SK-N-MC (cell line): ENCODE measurements at regions not wholly inside any gene's neighbourhood (a gene's known extent, or its start where the extent isn't known, plus 50 kb on each side); places are given as distances from the start of the nearest gene placed in this dataset.

Source experiments
- DNase-seq: peaks from one replicate; pipeline ENCODE4 v3.0.0-alpha.2; 2011; ENCODE audit warnings: low read depth, low spot score
- H3K27ac ChIP-seq: fragments of 200-600 bp; sonication (generic); 2 replicates; pipeline ENCODE4 v1.5.1; 2016; ENCODE audit warnings: mixed run types
- H3K36me3 ChIP-seq: fragments of 200-600 bp; sonication (generic); 2 replicates; pipeline ENCODE4 v1.6.1; 2017; ENCODE audit warnings: antibody characterized with exemption, low read length, mixed read lengths; ENCODE audit not compliant: insufficient read depth
- H3K4me3 ChIP-seq: fragments of 200-600 bp; sonication (generic); 2 replicates; pipeline ENCODE4 v1.5.1; 2016
- H3K9ac ChIP-seq: fragments of 200-600 bp; sonication (generic); 2 replicates; pipeline ENCODE4 v1.8.0; 2017; ENCODE audit warnings: mixed run types, mixed read lengths; ENCODE audit not compliant: insufficient read length
- H3K9me3 ChIP-seq: fragments of 200-600 bp; sonication (generic); 2 replicates; pipeline ENCODE4 v1.6.1; 2017; ENCODE audit warnings: low read depth, mild to moderate bottlenecking, antibody characterized with exemption, low read length, moderate library complexity, mixed read lengths
- EZH2 ChIP-seq: fragments of 200-600 bp; sonication (generic); IDR thresholded peaks from one replicate; pipeline ENCODE4 v1.6.1; 2017; ENCODE audit warnings: antibody characterized with exemption
- FOXP2 ChIP-seq: optimal IDR thresholded peaks from 2 replicates; pipeline ENCODE3; 2011; ENCODE audit warnings: mild to moderate bottlenecking, moderate library complexity; ENCODE audit not compliant: insufficient read depth; ENCODE audit errors: extremely low read length, control extremely low read depth
- POLR2AphosphoS5 ChIP-seq: IDR thresholded peaks from 2 replicates; pipeline ENCODE4 v1.6.1; 2012; ENCODE audit warnings: mild to moderate bottlenecking, low read depth, low read length, borderline replicate concordance

- no peak for TF ChIP-seq EZH2
- TF ChIP-seq POLR2AphosphoS5 = no peak
- TF ChIP-seq FOXP2 = no peak
- Histone ChIP-seq H3K36me3 (no peaks in the 10 kb centered on the region), H3K9ac (no peak overlapping the region), H3K27ac (no peak overlapping the region), H3K4me3 (no peak overlapping the region), H3K9me3 (no peaks in the 10 kb centered on the region)
- no peak for DNase-seq
Measured at GRCh38 chr1:67991546-67991945, 58.9 kb downstream of the DIRAS3 start.

- Histone ChIP-seq H3K9me3 (no peaks in the 10 kb centered on the region), H3K9ac (no peak overlapping the region), H3K4me3 (no peak overlapping the region), H3K36me3 (no peaks in the 10 kb centered on the region), H3K27ac (no peak overlapping the region)
- TF ChIP-seq FOXP2 (no peak), EZH2 (no peak), POLR2AphosphoS5 (no peak)
- no peak for DNase-seq
Measured at GRCh38 chr1:67988066-67988465, 62.4 kb downstream of the DIRAS3 start.

- H3K9ac ChIP-seq = no peak overlapping the region
- DNase-seq = no peak
- no peak overlapping the region for H3K27ac ChIP-seq
- H3K36me3 ChIP-seq = no peaks in the 10 kb centered on the region
- no peak overlapping the region for H3K4me3 ChIP-seq
- TF ChIP-seq POLR2AphosphoS5 (no peak), FOXP2 (no peak), EZH2 (no peak)
- H3K9me3 ChIP-seq = no peaks in the 10 kb centered on the region
Measured at GRCh38 chr1:67987046-67987799, 63.2 kb downstream of the DIRAS3 start.

- Histone ChIP-seq H3K27ac (no peak overlapping the region), H3K36me3 (no peaks in the 10 kb centered on the region), H3K9me3 (no peaks in the 10 kb centered on the region), H3K4me3 (no peak overlapping the region), H3K9ac (no peak overlapping the region)
- DNase-seq = no peak
- TF ChIP-seq FOXP2 = no peak
- TF ChIP-seq EZH2 = no peak
- no peak for TF ChIP-seq POLR2AphosphoS5
Measured at GRCh38 chr1:67983867-67984266, 66.6 kb downstream of the DIRAS3 start.

- Histone ChIP-seq H3K27ac (no peak overlapping the region), H3K9me3 (no peaks in the 10 kb centered on the region), H3K9ac (no peak overlapping the region), H3K36me3 (no peaks in the 10 kb centered on the region), H3K4me3 (no peak overlapping the region)
- no peak for TF ChIP-seq FOXP2
- TF ChIP-seq POLR2AphosphoS5 = no peak
- no peak for TF ChIP-seq EZH2
- DNase-seq = no peak
Measured at GRCh38 chr1:67980028-67980427, 70.4 kb downstream of the DIRAS3 start.

GRCh38 chr1:67979532-67979931, 70.9 kb downstream of the DIRAS3 start:
- no peak overlapping the region for H3K27ac ChIP-seq
- DNase-seq = no peak
- H3K4me3 ChIP-seq = no peak overlapping the region
- no peak overlapping the region for H3K9ac ChIP-seq
- TF ChIP-seq FOXP2 = no peak
- no peak for TF ChIP-seq EZH2
- no peak for TF ChIP-seq POLR2AphosphoS5
- no peaks in the 10 kb centered on the region for H3K9me3 ChIP-seq
- no peaks in the 10 kb centered on the region for H3K36me3 ChIP-seq

- H3K9me3 ChIP-seq = no peaks in the 10 kb centered on the region
- no peaks in the 10 kb centered on the region for H3K36me3 ChIP-seq
- H3K4me3 ChIP-seq = no peak overlapping the region
- DNase-seq = no peak
- TF ChIP-seq EZH2 = no peak
- TF ChIP-seq POLR2AphosphoS5 = no peak
- no peak for TF ChIP-seq FOXP2
- H3K9ac ChIP-seq = no peak overlapping the region
- no peak overlapping the region for H3K27ac ChIP-seq
Measured at GRCh38 chr1:67978890-67979516, 71.4 kb downstream of the DIRAS3 start.

- Histone ChIP-seq H3K4me3 (no peak overlapping the region), H3K36me3 (no peaks in the 10 kb centered on the region), H3K9ac (no peak overlapping the region), H3K9me3 (no peaks in the 10 kb centered on the region), H3K27ac (no peak overlapping the region)
- TF ChIP-seq POLR2AphosphoS5 (no peak), FOXP2 (no peak), EZH2 (no peak)
- no peak for DNase-seq
Measured at GRCh38 chr1:67977756-67978155, 72.7 kb downstream of the DIRAS3 start.
